ENCODE measurements at regions not wholly inside any gene's neighbourhood (a gene's known extent, or its start where the extent isn't known, plus 50 kb on each side); places are given as distances from the start of the nearest gene placed in this dataset.

DNA sequence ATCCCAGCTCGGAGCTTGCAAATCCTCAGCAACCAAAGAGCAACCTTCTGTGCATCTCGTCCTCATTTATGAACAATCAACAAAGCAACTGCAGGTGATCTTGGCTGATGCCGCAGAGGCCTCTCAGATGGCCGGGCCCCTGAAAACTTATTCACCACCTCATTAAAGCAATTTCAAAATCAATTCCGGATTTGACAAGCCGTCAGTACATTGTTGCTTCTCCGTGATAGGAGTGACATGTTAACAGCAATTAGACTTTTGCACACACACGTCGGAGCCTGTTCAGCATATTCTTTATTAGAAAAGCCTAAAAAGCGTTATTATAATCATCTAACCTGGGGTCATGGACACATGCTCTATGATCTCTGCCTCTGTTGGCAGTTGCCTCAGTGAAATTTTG lies 183.1 kb upstream of the CXCR4 start:
- 56 to 58% methylated on average over 10 of the region's 10 CpGs for WGBS, 2 donors
- intact Hi-C loops (cut with DNase I) = no loop called here
- no peak for FAIRE-seq

GRCh38 chr2:136298631-136299030 lies 180.7 kb upstream of the CXCR4 start:
- H3K27me3 ChIP-seq = no peaks in the 10 kb centered on the region
- no peak overlapping the region for H3K4me3 ChIP-seq
- no peak for ATAC-seq
- DNase-seq = no peak
- H3K4me1 ChIP-seq = no peaks in the 10 kb centered on the region
- no peak for FAIRE-seq
- no peak overlapping the region for H3K27ac ChIP-seq
- no peaks in the 10 kb centered on the region for H3K36me3 ChIP-seq
- WGBS, 2 donors = 61 to 76% methylated on average over 5 of the region's 5 CpGs
- no peak for TF ChIP-seq CTCF (IDR thresholded peaks at IDR 0.05)
- intact Hi-C loops (cut with DNase I) = no loop called here
- H3K9me3 ChIP-seq = no peaks in the 10 kb centered on the region

More for the DNA sequence above, 183.1 kb upstream of the CXCR4 start:
- H3K9me3 ChIP-seq = no peaks in the 10 kb centered on the region
- no peak overlapping the region for H3K27ac ChIP-seq
- H3K27me3 ChIP-seq = no peaks in the 10 kb centered on the region
- ATAC-seq (no peak), DNase-seq (no peak)
- H3K36me3 ChIP-seq = no peaks in the 10 kb centered on the region
- TF ChIP-seq CTCF (IDR thresholded peaks at IDR 0.05) = no peak
- no peak overlapping the region for H3K4me3 ChIP-seq
- no peaks in the 10 kb centered on the region for H3K4me1 ChIP-seq

- ATAC-seq (no peak), FAIRE-seq (no peak), DNase-seq (no peak)
- no peaks in the 10 kb centered on the region for H3K27me3 ChIP-seq
- intact Hi-C loops (cut with DNase I) = no loop called here
- no peak for TF ChIP-seq CTCF (IDR thresholded peaks at IDR 0.05)
- no peak overlapping the region for H3K27ac ChIP-seq
- no peaks in the 10 kb centered on the region for H3K4me1 ChIP-seq
- no peaks in the 10 kb centered on the region for H3K36me3 ChIP-seq
- WGBS, 2 donors = 74 to 85% methylated on average over 4 of the region's 4 CpGs
- no peak overlapping the region for H3K4me3 ChIP-seq
- H3K9me3 ChIP-seq = no peaks in the 10 kb centered on the region
These were observed 180.0 kb upstream of the CXCR4 start for GRCh38 chr2:136297994-136298393.

- no peaks in the 10 kb centered on the region for H3K9me3 ChIP-seq
- no peak for TF ChIP-seq CTCF (IDR thresholded peaks at IDR 0.05)
- 45 to 61% methylated on average over 3 of the region's 3 CpGs for WGBS, 2 donors
- no peak for DNase-seq
- no peak overlapping the region for H3K4me3 ChIP-seq
- H3K27me3 ChIP-seq = no peaks in the 10 kb centered on the region
- H3K4me1 ChIP-seq = no peaks in the 10 kb centered on the region
- no peak overlapping the region for H3K27ac ChIP-seq
- intact Hi-C loops (cut with DNase I) = no loop called here
- no peaks in the 10 kb centered on the region for H3K36me3 ChIP-seq
- no peak for ATAC-seq
- FAIRE-seq = no peak
These were observed 179.4 kb upstream of the CXCR4 start for GRCh38 chr2:136297312-136297711.

- Histone ChIP-seq H3K9me3 (no peaks in the 10 kb centered on the region), H3K27me3 (no peaks in the 10 kb centered on the region), H3K36me3 (no peaks in the 10 kb centered on the region), H3K4me1 (no peaks in the 10 kb centered on the region), H3K27ac (no peak overlapping the region), H3K4me3 (no peak overlapping the region)
- WGBS, 2 donors = 40 to 66% methylated on average over 1 of the region's 1 CpG
- intact Hi-C loops (cut with DNase I) = no loop called here
- DNase-seq (no peak), ATAC-seq (no peak), FAIRE-seq (no peak)
- TF ChIP-seq CTCF (IDR thresholded peaks at IDR 0.05) = no peak
These were observed 177.2 kb upstream of the CXCR4 start for GRCh38 chr2:136295168-136295567.
